ENCODE measurements at regions not wholly inside any gene's neighbourhood (a gene's known extent, or its start where the extent isn't known, plus 50 kb on each side); places are given as distances from the start of the nearest gene placed in this dataset.

- no peak for DNase-seq
Observed at GRCh38 chr16:79721270-79721669, 120.7 kb upstream of the MAF start.

- no peak for DNase-seq
Observed at GRCh38 chr16:79717333-79718137, 117.0 kb upstream of the MAF start.

- DNase-seq = no peak
Observed at GRCh38 chr16:79716645-79717332, 116.3 kb upstream of the MAF start.

- DNase-seq = no peak
Observed at GRCh38 chr16:79715061-79715460, 114.5 kb upstream of the MAF start.

GRCh38 chr16:79714440-79714839 lies 113.9 kb upstream of the MAF start:
- DNase-seq = no peak

GRCh38 chr16:79713609-79714309 lies 113.2 kb upstream of the MAF start:
- no peak for DNase-seq

- DNase-seq = no peak
Observed at GRCh38 chr16:79712276-79712675, 111.7 kb upstream of the MAF start.

GRCh38 chr16:79707876-79708275 lies 107.3 kb upstream of the MAF start:
- no peak for DNase-seq

- no peak for DNase-seq
Observed at GRCh38 chr16:79703066-79703465, 102.5 kb upstream of the MAF start.

- DNase-seq = no peak
Observed at GRCh38 chr16:79698341-79698753, 97.8 kb upstream of the MAF start.

- DNase-seq = no peak
Observed at GRCh38 chr16:79697562-79698112, 97.1 kb upstream of the MAF start.

GRCh38 chr16:79691007-79691406 lies 90.5 kb upstream of the MAF start:
- DNase-seq = no peak

- DNase-seq = no peak
Observed at GRCh38 chr16:79690159-79690558, 89.6 kb upstream of the MAF start.

- DNase-seq = no peak
Observed at GRCh38 chr16:79687249-79688130, 87.0 kb upstream of the MAF start.

GRCh38 chr16:79685871-79686270 lies 85.3 kb upstream of the MAF start:
- no peak for DNase-seq

GRCh38 chr16:79679334-79679733 lies 78.8 kb upstream of the MAF start:
- DNase-seq = no peak

GRCh38 chr16:79677799-79678530 lies 77.4 kb upstream of the MAF start:
- no peak for DNase-seq

GRCh38 chr16:79673635-79674034 lies 73.1 kb upstream of the MAF start:
- no peak for DNase-seq

GRCh38 chr16:79672524-79672923 lies 72.0 kb upstream of the MAF start:
- no peak for DNase-seq

- no peak for DNase-seq
Observed at GRCh38 chr16:79668502-79668901, 68.0 kb upstream of the MAF start.

GRCh38 chr16:79665970-79666369 lies 65.4 kb upstream of the MAF start:
- no peak for DNase-seq

- no peak for DNase-seq
Observed at GRCh38 chr16:79664407-79664806, 63.9 kb upstream of the MAF start.
